Glutamatergic neuron (in vitro differentiated cells): ENCODE measurements at regions not wholly inside any gene's neighbourhood (a gene's known extent, or its start where the extent isn't known, plus 50 kb on each side); places are given as distances from the start of the nearest gene placed in this dataset.

ENCODE experiments used
- DNase-seq: peaks from one replicate; pipeline ENCODE4 v3.0.0; 2022
- H3K27ac Mint-ChIP-seq: one replicate; pipeline ENCODE4 v1.8.0; 2020; ENCODE audit warnings: mild to moderate bottlenecking, mixed read lengths, inconsistent platforms; ENCODE audit not compliant: unreplicated experiment
- H3K27me3 Mint-ChIP-seq: one replicate; pipeline ENCODE4 v1.8.0; 2020; ENCODE audit warnings: mild to moderate bottlenecking, moderate library complexity, mixed read lengths, inconsistent platforms; ENCODE audit not compliant: unreplicated experiment
- H3K36me3 Mint-ChIP-seq: one replicate; pipeline ENCODE4 v1.8.0; 2020; ENCODE audit warnings: mild to moderate bottlenecking, mixed read lengths, inconsistent platforms; ENCODE audit not compliant: unreplicated experiment
- H3K4me1 Mint-ChIP-seq: one replicate; pipeline ENCODE4 v1.8.0; 2020; ENCODE audit warnings: mild to moderate bottlenecking, low read depth, mixed read lengths, inconsistent platforms; ENCODE audit not compliant: unreplicated experiment
- H3K4me3 Mint-ChIP-seq: one replicate; pipeline ENCODE4 v1.8.0; 2020; ENCODE audit warnings: mild to moderate bottlenecking, mixed read lengths, inconsistent platforms; ENCODE audit not compliant: unreplicated experiment
- H3K9me3 Mint-ChIP-seq: one replicate; pipeline ENCODE4 v1.8.0; 2020; ENCODE audit warnings: mild to moderate bottlenecking, moderate library complexity, mixed read lengths, inconsistent platforms; ENCODE audit not compliant: unreplicated experiment
- TF ChIP-seq, protein P1 (sequence below): fragments of 200-600 bp; sonication (generic); IDR thresholded peaks from one replicate; pipeline ENCODE4 v1.5.0; 2021; ENCODE audit not compliant: partially characterized antibody, unreplicated experiment

GRCh38 chr1:79550402-79550801 lies 543.9 kb upstream of the ADGRL4 start:
- TF ChIP-seq, protein P1, sequence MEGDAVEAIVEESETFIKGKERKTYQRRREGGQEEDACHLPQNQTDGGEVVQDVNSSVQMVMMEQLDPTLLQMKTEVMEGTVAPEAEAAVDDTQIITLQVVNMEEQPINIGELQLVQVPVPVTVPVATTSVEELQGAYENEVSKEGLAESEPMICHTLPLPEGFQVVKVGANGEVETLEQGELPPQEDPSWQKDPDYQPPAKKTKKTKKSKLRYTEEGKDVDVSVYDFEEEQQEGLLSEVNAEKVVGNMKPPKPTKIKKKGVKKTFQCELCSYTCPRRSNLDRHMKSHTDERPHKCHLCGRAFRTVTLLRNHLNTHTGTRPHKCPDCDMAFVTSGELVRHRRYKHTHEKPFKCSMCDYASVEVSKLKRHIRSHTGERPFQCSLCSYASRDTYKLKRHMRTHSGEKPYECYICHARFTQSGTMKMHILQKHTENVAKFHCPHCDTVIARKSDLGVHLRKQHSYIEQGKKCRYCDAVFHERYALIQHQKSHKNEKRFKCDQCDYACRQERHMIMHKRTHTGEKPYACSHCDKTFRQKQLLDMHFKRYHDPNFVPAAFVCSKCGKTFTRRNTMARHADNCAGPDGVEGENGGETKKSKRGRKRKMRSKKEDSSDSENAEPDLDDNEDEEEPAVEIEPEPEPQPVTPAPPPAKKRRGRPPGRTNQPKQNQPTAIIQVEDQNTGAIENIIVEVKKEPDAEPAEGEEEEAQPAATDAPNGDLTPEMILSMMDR, result no peak
- no peaks in the 10 kb centered on the region for H3K27me3 Mint-ChIP-seq
- H3K36me3 Mint-ChIP-seq, result no peaks in the 10 kb centered on the region
- H3K4me1 Mint-ChIP-seq, result no peaks in the 10 kb centered on the region
- H3K27ac Mint-ChIP-seq, result no peak overlapping the region
- no peak for DNase-seq
- H3K4me3 Mint-ChIP-seq, result no peak overlapping the region
- no peaks in the 10 kb centered on the region for H3K9me3 Mint-ChIP-seq

DNA sequence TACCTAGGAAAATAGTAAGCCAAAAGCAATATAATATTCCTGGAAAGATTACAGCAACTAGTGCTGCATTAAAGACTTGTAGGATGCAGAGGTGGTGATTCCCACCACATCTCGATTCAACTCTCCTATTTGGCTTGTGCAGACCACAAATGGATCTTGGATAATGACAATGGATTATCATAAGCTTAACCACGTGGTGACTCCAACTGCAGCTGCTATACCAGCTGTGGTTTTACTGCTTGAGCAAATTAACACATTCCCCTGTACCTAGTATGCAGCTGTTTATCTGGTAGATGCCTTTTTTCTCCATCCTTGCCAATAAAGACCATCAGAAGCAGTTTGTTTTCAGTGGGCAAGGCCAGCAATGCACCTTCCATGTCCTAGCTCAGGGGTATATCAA lies 542.7 kb upstream of the ADGRL4 start:
- Mint-ChIP-seq H3K4me1 (no peaks in the 10 kb centered on the region), H3K27me3 (no peaks in the 10 kb centered on the region), H3K9me3 (no peaks in the 10 kb centered on the region), H3K4me3 (no peak overlapping the region), H3K27ac (no peak overlapping the region), H3K36me3 (no peaks in the 10 kb centered on the region)
- TF ChIP-seq, protein P1, result no peak
- DNase-seq, result no peak

- H3K4me1 Mint-ChIP-seq, result no peaks in the 10 kb centered on the region
- no peaks in the 10 kb centered on the region for H3K27me3 Mint-ChIP-seq
- no peak overlapping the region for H3K27ac Mint-ChIP-seq
- no peaks in the 10 kb centered on the region for H3K9me3 Mint-ChIP-seq
- TF ChIP-seq, protein P1, result no peak
- no peak overlapping the region for H3K4me3 Mint-ChIP-seq
- no peaks in the 10 kb centered on the region for H3K36me3 Mint-ChIP-seq
- no peak for DNase-seq
Observed at GRCh38 chr1:79547514-79547913, 541.0 kb upstream of the ADGRL4 start.

- H3K4me3 Mint-ChIP-seq, result no peak overlapping the region
- H3K27me3 Mint-ChIP-seq, result no peaks in the 10 kb centered on the region
- H3K36me3 Mint-ChIP-seq, result no peaks in the 10 kb centered on the region
- TF ChIP-seq, protein P1, result no peak
- H3K9me3 Mint-ChIP-seq, result no peaks in the 10 kb centered on the region
- DNase-seq, result no peak
- no peaks in the 10 kb centered on the region for H3K4me1 Mint-ChIP-seq
- H3K27ac Mint-ChIP-seq, result no peak overlapping the region
Observed at GRCh38 chr1:79543394-79543793, 536.9 kb upstream of the ADGRL4 start.

GRCh38 chr1:79539001-79539400 lies 532.5 kb upstream of the ADGRL4 start:
- Mint-ChIP-seq H3K4me1 (no peaks in the 10 kb centered on the region), H3K4me3 (no peak overlapping the region), H3K27ac (no peak overlapping the region), H3K9me3 (no peaks in the 10 kb centered on the region), H3K27me3 (peaks cover 1% of the 10 kb centered on the region), H3K36me3 (no peaks in the 10 kb centered on the region)
- TF ChIP-seq, protein P1, result no peak
- DNase-seq, result no peak
